ENCODE measurements at regions not wholly inside any gene's neighbourhood (a gene's known extent, or its start where the extent isn't known, plus 50 kb on each side); places are given as distances from the start of the nearest gene placed in this dataset.
"Not testable (repeated sequence)": the region's sequence is repeated elsewhere in the genome, so short reads cannot be mapped to it uniquely, and the experiment has no call there.

GRCh38 chr11:49442669-49443068, 234.3 kb upstream of the FOLH1 start:
- no peak overlapping the region for H3K27ac Mint-ChIP-seq
- no peaks in the 10 kb centered on the region for H3K36me3 Mint-ChIP-seq
- H3K9me3 Mint-ChIP-seq, result peaks cover 17% of the 10 kb centered on the region
- H3K4me1 Mint-ChIP-seq, result no peaks in the 10 kb centered on the region
- H3K4me3 Mint-ChIP-seq, result no peak overlapping the region
- no peaks in the 10 kb centered on the region for H3K27me3 Mint-ChIP-seq

DNA sequence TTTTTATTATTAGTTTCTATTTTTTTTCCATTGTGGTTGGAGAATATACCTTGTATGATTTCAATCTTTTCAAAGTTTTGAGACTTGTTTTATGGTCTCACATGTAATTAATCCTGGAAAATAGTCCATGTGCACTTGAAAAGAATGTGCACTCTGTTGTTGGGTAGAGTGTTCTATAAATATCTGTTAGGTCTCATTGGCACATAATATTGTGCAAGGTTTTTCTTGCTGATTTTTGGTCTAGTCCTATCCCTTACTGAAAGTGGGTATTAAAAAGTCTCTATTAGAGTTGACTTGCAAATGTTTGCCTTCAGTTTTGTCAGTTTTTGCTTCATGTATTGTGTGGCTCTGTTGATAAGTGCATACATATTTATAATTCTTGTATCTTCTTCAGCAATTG, 231.5 kb upstream of the FOLH1 start:
- H3K9me3 Mint-ChIP-seq, H3K36me3 Mint-ChIP-seq, H3K4me3 Mint-ChIP-seq, H3K27ac Mint-ChIP-seq, H3K27me3 Mint-ChIP-seq, H3K4me1 Mint-ChIP-seq: not testable (repeated sequence)

DNA sequence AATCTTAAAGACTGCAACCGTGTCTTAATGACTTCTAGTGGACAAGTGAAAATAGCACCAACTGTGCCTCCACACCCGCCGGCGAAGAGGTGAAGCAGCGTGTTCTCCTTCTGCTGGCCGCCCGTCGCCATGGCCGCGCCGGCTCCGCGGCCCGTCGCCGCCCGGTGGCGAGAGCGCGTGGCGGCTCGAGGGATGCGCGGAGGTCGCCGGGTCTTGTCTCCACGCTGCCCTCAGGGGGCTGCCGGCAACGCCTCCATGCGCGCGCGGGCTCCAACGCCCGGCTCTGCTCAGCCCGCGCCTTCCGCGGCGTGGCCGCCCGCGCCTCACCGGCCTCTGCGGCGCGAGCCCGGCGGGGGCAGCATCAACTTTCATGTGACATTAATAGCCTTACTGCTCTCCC, 225.9 kb upstream of the FOLH1 start:
- H3K4me3 Mint-ChIP-seq, H3K36me3 Mint-ChIP-seq, H3K27me3 Mint-ChIP-seq, H3K9me3 Mint-ChIP-seq, H3K27ac Mint-ChIP-seq, H3K4me1 Mint-ChIP-seq: not testable (repeated sequence)

GRCh38 chr11:49432242-49432848, 223.9 kb upstream of the FOLH1 start:
- no peak overlapping the region for H3K4me3 Mint-ChIP-seq
- no peaks in the 10 kb centered on the region for H3K27me3 Mint-ChIP-seq
- no peaks in the 10 kb centered on the region for H3K36me3 Mint-ChIP-seq
- H3K4me1 Mint-ChIP-seq, result no peaks in the 10 kb centered on the region
- peaks cover 16% of the 10 kb centered on the region for H3K9me3 Mint-ChIP-seq
- H3K27ac Mint-ChIP-seq, result no peak overlapping the region

DNA sequence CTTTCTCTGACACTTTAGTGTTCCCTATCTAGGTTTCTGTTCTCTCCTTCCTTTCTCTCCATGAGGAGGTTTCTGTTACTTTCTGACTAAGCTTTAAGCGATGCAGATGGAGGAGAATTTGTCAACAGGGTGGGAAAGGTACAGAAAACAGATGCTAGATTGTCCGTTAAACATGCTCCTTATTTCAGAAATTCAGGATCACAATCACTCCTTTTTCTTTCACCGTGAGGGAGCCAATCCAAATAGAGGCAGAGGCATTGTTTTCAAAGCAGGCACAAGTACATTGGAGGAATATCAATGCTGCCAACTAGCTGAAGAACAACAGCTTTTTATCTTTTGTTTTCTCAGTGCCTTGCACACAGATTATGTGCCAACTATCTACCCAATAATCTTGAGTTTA, 215.7 kb upstream of the FOLH1 start:
- Mint-ChIP-seq H3K9me3 (peaks cover 6% of the 10 kb centered on the region), H3K4me1 (no peaks in the 10 kb centered on the region), H3K27me3 (no peaks in the 10 kb centered on the region), H3K4me3 (no peak overlapping the region), H3K36me3 (no peaks in the 10 kb centered on the region), H3K27ac (no peak overlapping the region)

DNA sequence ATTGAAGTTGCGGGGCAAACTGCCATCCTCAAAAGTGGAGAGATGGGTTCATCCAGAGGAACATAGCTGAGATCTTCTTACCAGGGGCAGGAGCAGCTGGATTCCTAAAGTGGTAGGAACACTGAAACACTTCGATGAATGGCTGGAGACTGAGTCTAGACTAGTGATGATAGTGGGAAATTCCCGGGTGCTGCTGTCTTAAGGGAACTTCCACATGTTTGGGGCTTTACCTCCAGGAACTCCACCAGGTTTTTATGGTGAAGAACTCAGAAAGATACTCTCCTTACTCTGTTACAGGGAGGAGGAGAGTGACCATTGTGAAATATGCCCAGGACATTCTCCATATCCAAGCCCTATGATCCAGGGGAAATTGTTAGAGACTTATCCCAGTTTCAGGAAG, 210.5 kb upstream of the FOLH1 start:
- H3K9me3 Mint-ChIP-seq, H3K36me3 Mint-ChIP-seq, H3K4me1 Mint-ChIP-seq, H3K27me3 Mint-ChIP-seq, H3K4me3 Mint-ChIP-seq, H3K27ac Mint-ChIP-seq: not testable (repeated sequence)

GRCh38 chr11:49405743-49406142, 197.3 kb upstream of the FOLH1 start:
- no peaks in the 10 kb centered on the region for H3K4me1 Mint-ChIP-seq
- H3K36me3 Mint-ChIP-seq, result no peaks in the 10 kb centered on the region
- H3K9me3 Mint-ChIP-seq, result peaks cover under 1% of the 10 kb centered on the region
- no peaks in the 10 kb centered on the region for H3K27me3 Mint-ChIP-seq
- no peak overlapping the region for H3K4me3 Mint-ChIP-seq
- no peak overlapping the region for H3K27ac Mint-ChIP-seq

DNA sequence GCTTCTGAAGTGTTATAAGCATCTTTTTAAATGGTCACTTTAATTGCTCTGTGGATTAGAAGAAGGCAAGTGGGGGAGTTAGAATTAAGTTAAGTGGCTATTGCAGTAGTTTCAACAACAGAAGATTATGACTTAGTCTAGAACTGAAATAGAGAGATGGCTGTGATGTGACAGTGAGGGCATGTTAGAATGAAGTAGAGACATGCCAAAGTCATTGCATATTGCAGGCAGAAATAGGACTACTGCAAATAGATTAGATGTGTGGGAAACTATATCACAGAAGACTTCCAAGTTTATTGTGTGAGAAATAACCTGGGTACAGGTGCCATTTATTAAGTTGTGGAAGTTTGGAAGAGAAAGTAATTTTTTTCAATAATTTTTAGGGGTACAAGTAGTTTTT, 187.4 kb upstream of the FOLH1 start:
- H3K36me3 Mint-ChIP-seq, H3K4me1 Mint-ChIP-seq, H3K27ac Mint-ChIP-seq, H3K9me3 Mint-ChIP-seq, H3K27me3 Mint-ChIP-seq, H3K4me3 Mint-ChIP-seq: not testable (repeated sequence)

DNA sequence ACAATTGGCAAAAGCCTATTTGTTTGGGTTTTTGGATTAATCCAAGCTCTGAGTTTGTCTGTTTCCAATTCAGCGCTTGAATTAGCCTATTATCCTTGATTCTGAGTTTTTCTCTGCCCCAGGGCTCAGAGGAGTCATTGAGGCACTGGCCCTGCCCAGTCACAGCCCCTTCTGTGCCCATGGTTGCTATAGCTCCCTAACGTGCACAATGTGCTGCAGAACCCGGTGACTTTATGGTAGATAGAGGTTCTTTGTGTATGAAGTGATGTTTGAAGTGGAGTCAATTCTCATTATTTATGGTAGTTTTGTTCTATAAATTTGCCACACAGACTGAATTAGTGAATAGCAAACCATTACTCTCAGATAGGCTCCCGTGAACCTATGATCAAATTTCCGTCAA, 182.0 kb upstream of the FOLH1 start:
- not testable (repeated sequence) for H3K9me3 Mint-ChIP-seq, H3K36me3 Mint-ChIP-seq, H3K4me1 Mint-ChIP-seq, H3K27ac Mint-ChIP-seq, H3K27me3 Mint-ChIP-seq, H3K4me3 Mint-ChIP-seq

GRCh38 chr11:49389149-49389548, 180.7 kb upstream of the FOLH1 start:
- not testable (repeated sequence) for H3K27me3 Mint-ChIP-seq, H3K27ac Mint-ChIP-seq, H3K4me3 Mint-ChIP-seq, H3K36me3 Mint-ChIP-seq, H3K4me1 Mint-ChIP-seq, H3K9me3 Mint-ChIP-seq

DNA sequence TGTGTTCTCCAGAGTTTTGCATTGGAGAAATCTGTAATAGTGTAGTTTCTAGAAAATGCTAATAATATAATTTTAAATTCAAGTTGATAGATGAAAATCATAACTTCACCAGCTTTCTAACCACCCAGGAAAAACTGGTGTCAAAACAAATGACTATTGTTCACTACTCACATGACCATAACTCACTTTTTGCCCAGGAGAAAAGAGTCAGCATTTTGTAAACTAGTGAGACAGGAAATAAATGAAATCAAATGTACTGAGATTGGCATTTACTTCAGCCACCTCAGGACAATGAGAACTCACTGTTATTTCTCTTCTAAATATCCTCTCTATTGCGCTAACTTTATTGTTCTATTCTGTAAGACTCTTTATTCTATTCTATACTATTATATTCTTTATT, 176.0 kb upstream of the FOLH1 start:
- not testable (repeated sequence) for H3K4me3 Mint-ChIP-seq, H3K36me3 Mint-ChIP-seq, H3K27me3 Mint-ChIP-seq, H3K27ac Mint-ChIP-seq, H3K9me3 Mint-ChIP-seq, H3K4me1 Mint-ChIP-seq

GRCh38 chr11:49377978-49378377, 169.6 kb upstream of the FOLH1 start:
- Mint-ChIP-seq H3K27ac (no peak overlapping the region), H3K27me3 (no peaks in the 10 kb centered on the region), H3K9me3 (no peaks in the 10 kb centered on the region), H3K4me1 (no peaks in the 10 kb centered on the region), H3K36me3 (no peaks in the 10 kb centered on the region), H3K4me3 (no peak overlapping the region)

- H3K27me3 Mint-ChIP-seq, H3K4me3 Mint-ChIP-seq, H3K27ac Mint-ChIP-seq, H3K36me3 Mint-ChIP-seq, H3K4me1 Mint-ChIP-seq, H3K9me3 Mint-ChIP-seq: not testable (repeated sequence)
Measured at GRCh38 chr11:49373866-49374265, 165.5 kb upstream of the FOLH1 start.

GRCh38 chr11:49373385-49373784, 165.0 kb upstream of the FOLH1 start:
- not testable (repeated sequence) for H3K27ac Mint-ChIP-seq, H3K4me1 Mint-ChIP-seq, H3K36me3 Mint-ChIP-seq, H3K4me3 Mint-ChIP-seq, H3K27me3 Mint-ChIP-seq, H3K9me3 Mint-ChIP-seq

GRCh38 chr11:49372137-49372536, 163.7 kb upstream of the FOLH1 start:
- not testable (repeated sequence) for H3K27me3 Mint-ChIP-seq, H3K9me3 Mint-ChIP-seq, H3K27ac Mint-ChIP-seq, H3K4me3 Mint-ChIP-seq, H3K4me1 Mint-ChIP-seq, H3K36me3 Mint-ChIP-seq

DNA sequence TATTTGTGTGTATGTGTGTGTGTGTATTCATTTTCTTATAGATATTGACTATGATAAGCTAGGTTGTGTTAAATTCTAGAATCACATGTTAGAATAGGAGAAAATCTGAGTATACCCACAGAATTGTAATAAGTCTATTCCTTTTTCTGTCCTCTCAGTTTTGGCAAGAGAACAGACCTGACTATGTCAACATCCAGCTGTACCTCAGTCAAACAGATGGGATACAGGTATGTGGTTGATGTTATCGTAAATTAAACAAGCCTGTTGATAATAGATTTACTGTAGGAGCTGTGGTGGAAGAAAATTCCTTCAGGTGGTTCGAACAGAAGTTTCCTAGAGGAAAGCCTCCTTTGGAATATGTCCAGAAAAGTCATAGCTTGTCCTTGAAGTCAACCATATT, 160.2 kb upstream of the FOLH1 start:
- not testable (repeated sequence) for H3K4me3 Mint-ChIP-seq, H3K36me3 Mint-ChIP-seq, H3K9me3 Mint-ChIP-seq, H3K27me3 Mint-ChIP-seq, H3K27ac Mint-ChIP-seq, H3K4me1 Mint-ChIP-seq

GRCh38 chr11:49365375-49365774, 157.0 kb upstream of the FOLH1 start:
- H3K36me3 Mint-ChIP-seq, H3K27ac Mint-ChIP-seq, H3K27me3 Mint-ChIP-seq, H3K4me3 Mint-ChIP-seq, H3K9me3 Mint-ChIP-seq, H3K4me1 Mint-ChIP-seq: not testable (repeated sequence)

DNA sequence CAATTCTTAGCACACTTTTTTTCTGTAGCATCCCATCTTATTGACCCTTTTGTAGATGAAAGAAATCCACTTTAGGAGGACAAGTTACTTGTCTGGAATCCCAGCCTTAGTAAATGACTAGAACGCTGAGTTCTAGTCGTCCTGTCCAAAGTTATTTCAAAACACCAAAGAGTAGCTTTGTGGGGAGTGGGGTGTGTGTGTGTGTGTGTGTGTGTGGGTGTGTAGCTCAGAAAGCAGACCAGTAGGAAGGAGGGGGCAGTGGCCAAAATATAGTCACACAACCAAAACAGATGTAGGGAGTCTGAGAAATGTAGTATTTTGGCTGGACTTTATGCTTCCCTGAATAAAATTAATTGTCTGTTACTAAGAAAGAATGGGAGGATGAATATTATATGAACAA, 154.6 kb upstream of the FOLH1 start:
- H3K27me3 Mint-ChIP-seq, H3K4me1 Mint-ChIP-seq, H3K27ac Mint-ChIP-seq, H3K36me3 Mint-ChIP-seq, H3K4me3 Mint-ChIP-seq, H3K9me3 Mint-ChIP-seq: not testable (repeated sequence)
